SK-N-SH (cell line): ENCODE measurements at regions not wholly inside any gene's neighbourhood (a gene's known extent, or its start where the extent isn't known, plus 50 kb on each side); places are given as distances from the start of the nearest gene placed in this dataset.

Experiments used
- CTCF ChIA-PET: fragments of 300-600, 350-600 bp; formaldehyde crosslinking; extraction: SDS; loops from one replicate; lab custom pipeline; 2021; lab: Yijun Ruan, JAX
- POLR2A ChIA-PET: fragments of 350-600 bp; sonication (Branson Sonifier 250); formaldehyde crosslinking; extraction: SDS; loops from one replicate; lab custom pipeline; 2020; ENCODE audit warnings: antibody characterized with exemption, inconsistent platforms; lab: Yijun Ruan, JAX
- DNase-seq: peaks from one replicate; pipeline ENCODE4 v3.0.0; 2012
- H2AFZ ChIP-seq: fragments of 200-600 bp; sonication (generic); 2 replicates; pipeline ENCODE4 v1.8.1; 2016; ENCODE audit warnings: antibody characterized with exemption, mild to moderate bottlenecking, low read depth
- H3F3A ChIP-seq: fragments of 200-600 bp; sonication (generic); replicated peaks from 2 replicates; pipeline ENCODE3; 2016; ENCODE audit warnings: antibody characterized with exemption, mild to moderate bottlenecking; ENCODE audit not compliant: insufficient read depth
- H3K27ac ChIP-seq, 2 experiments: fragments of 200-500 bp in 1 of 2; fragments of 200-600 bp in 1 of 2; sonication (Bioruptor generic) in 1 of 2; sonication (generic), shearing (Covaris generic) in 1 of 2; 2 replicates each; pipeline versions ENCODE4 v1.5.1 to v1.6.1; 2014 to 2016; ENCODE audit warnings: low read depth in 2 of 2, inconsistent platforms in 1 of 2, low read length in 1 of 2, mild to moderate bottlenecking in 1 of 2, mixed read lengths in 1 of 2
- H3K27me3 ChIP-seq: fragments of 200-600 bp; sonication (generic), shearing (Covaris generic); 2 replicates; pipeline ENCODE4 v1.6.1; 2016; ENCODE audit warnings: mixed run types; ENCODE audit not compliant: insufficient read depth
- H3K36me3 ChIP-seq, 2 experiments: fragments of 200-500 bp in 1 of 2; fragments of 200-600 bp in 1 of 2; sonication (Bioruptor generic) in 1 of 2; sonication (generic) in 1 of 2; replicated peaks in 1 of 2; 2 replicates each; pipeline versions ENCODE3 to v1.5.1; 2014 to 2016; ENCODE audit warnings: low read length in 1 of 2, mild to moderate bottlenecking in 1 of 2; ENCODE audit not compliant: insufficient read depth in 2 of 2, control insufficient read depth in 1 of 2
- H3K4me1 ChIP-seq, 2 experiments: fragments of 200-500 bp in 1 of 2; fragments of 200-600 bp in 1 of 2; sonication (Bioruptor generic) in 1 of 2; sonication (generic), shearing (Covaris generic) in 1 of 2; 2 replicates each; pipeline versions ENCODE4 v1.5.1 to v1.6.1; 2014 to 2016; ENCODE audit warnings: low read depth in 1 of 2, low read length in 1 of 2, mixed run types in 1 of 2; ENCODE audit not compliant: insufficient read depth in 2 of 2, control insufficient read depth in 1 of 2
- H3K4me2 ChIP-seq: fragments of 200-600 bp; sonication (generic), shearing (Covaris generic); 2 replicates; pipeline ENCODE4 v1.6.1; 2017; ENCODE audit warnings: mixed run types
- H3K4me3 ChIP-seq, 2 experiments: fragments of 200-500 bp in 1 of 2; fragments of 200-600 bp in 1 of 2; sonication (Bioruptor generic) in 1 of 2; sonication (generic), shearing (Covaris generic) in 1 of 2; 2 replicates each; pipeline versions ENCODE4 v1.5.1 to v1.8.1; 2014 to 2016; ENCODE audit warnings: low read depth in 2 of 2, inconsistent platforms in 1 of 2, low read length in 1 of 2, mild to moderate bottlenecking in 1 of 2, mixed read lengths in 1 of 2, moderate library complexity in 1 of 2
- H3K79me2 ChIP-seq: fragments of 200-600 bp; sonication (generic); 2 replicates; pipeline ENCODE4 v1.8.1; 2017; ENCODE audit warnings: mild to moderate bottlenecking; ENCODE audit not compliant: insufficient read depth
- H3K9ac ChIP-seq: fragments of 200-600 bp; sonication (generic); 2 replicates; pipeline ENCODE4 v1.6.1; 2017; ENCODE audit warnings: mixed run types
- H3K9me2 ChIP-seq: fragments of 200-600 bp; sonication (generic); 2 replicates; pipeline ENCODE4 v1.6.1; 2017; ENCODE audit warnings: mixed run types
- H3K9me3 ChIP-seq: fragments of 200-600 bp; sonication (generic); 2 replicates; pipeline ENCODE4 v1.6.1; 2017; ENCODE audit warnings: mixed run types, mild to moderate bottlenecking, moderate library complexity
- H4K20me1 ChIP-seq: fragments of 200-600 bp; sonication (generic); 2 replicates; pipeline ENCODE4 v1.6.1; 2017; ENCODE audit warnings: mild to moderate bottlenecking, mixed run types; ENCODE audit not compliant: insufficient read depth
- CTCF ChIP-seq: fragments of 200-600 bp; sonication (generic); IDR thresholded peaks from 2 replicates; pipeline ENCODE4 v1.6.1; 2017; ENCODE audit warnings: antibody characterized with exemption, mild to moderate bottlenecking, moderate library complexity
- ELF1 ChIP-seq: IDR thresholded peaks from 2 replicates; pipeline ENCODE4 v1.4.0; 2012
- FOXJ3 ChIP-seq: sonication (generic); formaldehyde crosslinking; IDR thresholded peaks from 2 replicates; pipeline ENCODE4 v1.5.1; 2020; ENCODE audit warnings: mild to moderate bottlenecking, missing genetic modification reagents
- JUND ChIP-seq: IDR thresholded peaks from 2 replicates; pipeline ENCODE4 v1.4.0; 2012
- MAX ChIP-seq: IDR thresholded peaks from 2 replicates; pipeline ENCODE4 v1.4.0; 2012; ENCODE audit warnings: low read depth
- MEF2A ChIP-seq: IDR thresholded peaks from 2 replicates; pipeline ENCODE4 v1.4.0; 2012; ENCODE audit warnings: low read depth, borderline replicate concordance
- POLR2AphosphoS5 ChIP-seq: IDR thresholded peaks from 2 replicates; pipeline ENCODE4 v1.6.1; 2012; ENCODE audit warnings: low read depth, low read length
- RAD21 ChIP-seq: IDR thresholded peaks from 2 replicates; pipeline ENCODE4 v1.6.1; 2012; ENCODE audit warnings: mild to moderate bottlenecking, low read length
- REST ChIP-seq: IDR thresholded peaks from 2 replicates; pipeline ENCODE4 v1.6.1; 2012; ENCODE audit warnings: mild to moderate bottlenecking, low read depth, low read length, moderate library complexity
- RFX5 ChIP-seq: IDR thresholded peaks from 2 replicates; pipeline ENCODE4 v1.6.1; 2012; ENCODE audit warnings: mild to moderate bottlenecking, improper control_type of control experiment, low read length
- SIN3A ChIP-seq: IDR thresholded peaks from 2 replicates; pipeline ENCODE4 v1.6.1; 2012; ENCODE audit warnings: low read depth, mild to moderate bottlenecking, low read length, moderate library complexity, borderline replicate concordance
- SMC3 ChIP-seq: IDR thresholded peaks from 2 replicates; pipeline ENCODE4 v1.6.1; 2012; ENCODE audit warnings: low read depth, low read length, improper control_type of control experiment
- TCF12 ChIP-seq: IDR thresholded peaks from 2 replicates; pipeline ENCODE4 v1.4.0; 2012
- TEAD4 ChIP-seq: IDR thresholded peaks from 2 replicates; pipeline ENCODE4 v1.4.0; 2012; ENCODE audit warnings: mild to moderate bottlenecking, borderline replicate concordance; ENCODE audit not compliant: insufficient read depth
- USF1 ChIP-seq: IDR thresholded peaks from 2 replicates; pipeline ENCODE4 v1.4.0; 2012; ENCODE audit warnings: low read depth, borderline replicate concordance
- USF2 ChIP-seq: fragments of 150-350 bp; IDR thresholded peaks from 2 replicates; pipeline ENCODE4 v1.6.1; 2017; ENCODE audit warnings: antibody characterized with exemption, low read length, low read depth, borderline replicate concordance
- YY1 ChIP-seq: IDR thresholded peaks from 2 replicates; pipeline ENCODE4 v1.4.0; 2012; ENCODE audit warnings: low read depth, mild to moderate bottlenecking
- WGBS: methylation state at CpG from one replicate; pipeline ENCODE4 v1.1.6; 2017; ENCODE audit warnings: low lambda C conversion rate; 5-methylcytosine and 5-hydroxymethylcytosine counted together

GRCh38 chr2:41936771-41937463 lies 110.9 kb upstream of the PKDCC start:
- no peak overlapping the region for H3K4me3 ChIP-seq
- TF ChIP-seq YY1 (no peak), ELF1 (no peak), JUND (no peak), RAD21 (no peak), USF1 (no peak), MAX (no peak), TCF12 (no peak), SIN3A (no peak), RFX5 (no peak), TEAD4 (no peak), MEF2A (no peak), SMC3 (no peak), CTCF (no peak), REST (no peak), POLR2AphosphoS5 (no peak), USF2 (no peak), FOXJ3 (no peak)
- H3K27ac ChIP-seq: 0 out of 4 replicates have a peak overlapping the region, but pooled peaks of 1 of the 2 experiments have one; percentile 8
- no peak overlapping the region for H3K4me2 ChIP-seq
- H3K9me2 ChIP-seq: no peaks in the 10 kb centered on the region
- 79% methylated on average over 6 of the region's 7 CpGs for WGBS
- H3F3A ChIP-seq: no peaks in the 10 kb centered on the region
- ChIA-PET CTCF (interaction anchor here (0.9 to 6.9 kb wide), 9 partner anchors 10 to 151 kb away, joined by 3 to 38 read pairs (median 4); no protein-coding TSS in a partner anchor), POLR2A (interaction anchor here (1.7 to 2.5 kb wide), 3 partner anchors 11 to 110 kb away, joined by 10 to 14 read pairs (median 13); partner anchors contain the start of gene PKDCC)
- DNase-seq: no peak
- H3K4me1 ChIP-seq: peaks cover 15 to 39% of the 10 kb centered on the region in 2 experiments; a peak in 3 of 4 replicates
- no peaks in the 10 kb centered on the region for H3K79me2 ChIP-seq
- no peak overlapping the region for H2AFZ ChIP-seq
- no peaks in the 10 kb centered on the region for H3K9me3 ChIP-seq
- no peaks in the 10 kb centered on the region for H3K27me3 ChIP-seq
- no peaks in the 10 kb centered on the region for H3K36me3 ChIP-seq
- H3K9ac ChIP-seq: no peak overlapping the region
- no peaks in the 10 kb centered on the region for H4K20me1 ChIP-seq
